ENCODE measurements at regions not wholly inside any gene's neighbourhood (a gene's known extent, or its start where the extent isn't known, plus 50 kb on each side); places are given as distances from the start of the nearest gene placed in this dataset.
"Not testable (repeated sequence)": the region's sequence is repeated elsewhere in the genome, so short reads cannot be mapped to it uniquely, and the experiment has no call there.

GRCh38 chr7:90033850-90034249 is 120.4 kb upstream of the STEAP1 start:
- no peaks in the 10 kb centered on the region for H3K27me3 ChIP-seq (replicated peaks)
- no peak overlapping the region for H3K27ac ChIP-seq
- DNase-seq: no peak
- in situ Hi-C loops (cut with HindIII; ENCODE audit: low pct_ligation_motif_present, low sequenced_read_pairs): no loop called here
- no peaks in the 10 kb centered on the region for H3K36me3 ChIP-seq (replicated peaks)
- TF ChIP-seq, protein P1, sequence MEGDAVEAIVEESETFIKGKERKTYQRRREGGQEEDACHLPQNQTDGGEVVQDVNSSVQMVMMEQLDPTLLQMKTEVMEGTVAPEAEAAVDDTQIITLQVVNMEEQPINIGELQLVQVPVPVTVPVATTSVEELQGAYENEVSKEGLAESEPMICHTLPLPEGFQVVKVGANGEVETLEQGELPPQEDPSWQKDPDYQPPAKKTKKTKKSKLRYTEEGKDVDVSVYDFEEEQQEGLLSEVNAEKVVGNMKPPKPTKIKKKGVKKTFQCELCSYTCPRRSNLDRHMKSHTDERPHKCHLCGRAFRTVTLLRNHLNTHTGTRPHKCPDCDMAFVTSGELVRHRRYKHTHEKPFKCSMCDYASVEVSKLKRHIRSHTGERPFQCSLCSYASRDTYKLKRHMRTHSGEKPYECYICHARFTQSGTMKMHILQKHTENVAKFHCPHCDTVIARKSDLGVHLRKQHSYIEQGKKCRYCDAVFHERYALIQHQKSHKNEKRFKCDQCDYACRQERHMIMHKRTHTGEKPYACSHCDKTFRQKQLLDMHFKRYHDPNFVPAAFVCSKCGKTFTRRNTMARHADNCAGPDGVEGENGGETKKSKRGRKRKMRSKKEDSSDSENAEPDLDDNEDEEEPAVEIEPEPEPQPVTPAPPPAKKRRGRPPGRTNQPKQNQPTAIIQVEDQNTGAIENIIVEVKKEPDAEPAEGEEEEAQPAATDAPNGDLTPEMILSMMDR (IDR thresholded peaks at IDR 0.05; ENCODE audit: low read depth, low read length, missing control alignments): no peak
- H3K4me3 ChIP-seq (ENCODE audit: low read depth, low read length): no peak overlapping the region

DNA sequence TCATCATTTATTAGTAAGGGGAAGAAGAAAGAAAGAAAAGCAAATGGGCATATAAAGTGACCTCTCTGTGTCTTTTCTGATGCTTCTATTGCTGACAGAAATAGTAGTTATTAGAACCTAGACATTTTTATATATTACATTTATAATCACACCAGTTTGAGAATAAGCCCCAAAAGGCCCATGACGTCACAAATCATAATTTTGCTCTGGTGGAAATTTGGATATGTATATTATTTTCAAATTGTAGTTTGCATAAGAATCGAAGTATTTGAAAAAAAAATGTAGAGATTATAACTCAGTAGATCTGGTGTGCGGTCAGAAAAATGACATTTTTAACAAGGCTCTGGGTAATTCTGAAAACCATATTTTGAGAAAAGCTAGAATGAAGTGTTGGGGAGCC is 101.2 kb upstream of the STEAP1 start:
- in situ Hi-C loops (cut with HindIII; ENCODE audit: low pct_ligation_motif_present, low sequenced_read_pairs): no loop called here
- DNase-seq: no peak
- Histone ChIP-seq H3K4me3 (ENCODE audit: low read depth, low read length) (no peak overlapping the region), H3K27me3 (replicated peaks) (no peaks in the 10 kb centered on the region), H3K27ac (no peak overlapping the region), H3K36me3 (replicated peaks) (no peaks in the 10 kb centered on the region)
- TF ChIP-seq, protein P1 (IDR thresholded peaks at IDR 0.05; ENCODE audit: low read depth, low read length, missing control alignments): no peak

GRCh38 chr7:90061077-90061476 is 93.2 kb upstream of the STEAP1 start:
- DNase-seq: no peak
- Histone ChIP-seq H3K36me3 (replicated peaks) (no peaks in the 10 kb centered on the region), H3K27me3 (replicated peaks) (no peaks in the 10 kb centered on the region), H3K4me3 (ENCODE audit: low read depth, low read length) (no peak overlapping the region), H3K27ac (no peak overlapping the region)
- TF ChIP-seq, protein P1 (IDR thresholded peaks at IDR 0.05; ENCODE audit: low read depth, low read length, missing control alignments): no peak
- in situ Hi-C loops (cut with HindIII; ENCODE audit: low pct_ligation_motif_present, low sequenced_read_pairs): no loop called here

DNA sequence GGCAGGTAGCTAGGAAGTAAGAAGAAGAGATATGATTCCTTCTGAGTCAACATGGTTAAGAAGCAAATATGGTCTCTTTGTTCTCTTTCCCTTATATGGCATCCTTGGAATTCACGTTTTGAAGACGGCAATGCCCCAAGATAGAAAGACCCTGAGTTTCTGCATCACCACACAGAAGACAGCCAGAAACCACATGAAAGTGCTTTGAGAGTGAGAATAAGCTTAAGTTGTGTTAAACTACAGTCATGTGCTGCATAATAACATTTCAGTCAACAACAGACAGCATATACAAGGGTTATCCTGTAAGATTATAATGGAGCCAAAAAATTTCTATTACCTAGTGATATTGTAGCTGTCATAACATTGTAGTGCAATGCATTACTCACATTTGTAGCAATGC is 89.9 kb upstream of the STEAP1 start:
- TF ChIP-seq, protein P1 (IDR thresholded peaks at IDR 0.05; ENCODE audit: low read depth, low read length, missing control alignments): no peak
- DNase-seq: no peak
- H3K27ac ChIP-seq: no peak overlapping the region
- in situ Hi-C loops (cut with HindIII; ENCODE audit: low pct_ligation_motif_present, low sequenced_read_pairs): no loop called here
- H3K4me3 ChIP-seq (ENCODE audit: low read depth, low read length): no peak overlapping the region
- no peaks in the 10 kb centered on the region for H3K27me3 ChIP-seq (replicated peaks)
- no peaks in the 10 kb centered on the region for H3K36me3 ChIP-seq (replicated peaks)

- TF ChIP-seq, protein P1 (IDR thresholded peaks at IDR 0.05; ENCODE audit: low read depth, low read length, missing control alignments): no peak
- Histone ChIP-seq H3K27me3 (replicated peaks) (no peaks in the 10 kb centered on the region), H3K27ac (no peak overlapping the region), H3K4me3 (ENCODE audit: low read depth, low read length) (no peak overlapping the region), H3K36me3 (replicated peaks) (no peaks in the 10 kb centered on the region)
- in situ Hi-C loops (cut with HindIII; ENCODE audit: low pct_ligation_motif_present, low sequenced_read_pairs): no loop called here
- no peak for DNase-seq
Observed at GRCh38 chr7:90067171-90067570, 87.1 kb upstream of the STEAP1 start.

- DNase-seq; H3K4me3 ChIP-seq (ENCODE audit: low read depth, low read length); in situ Hi-C loops (cut with HindIII; ENCODE audit: low pct_ligation_motif_present, low sequenced_read_pairs); H3K27me3 ChIP-seq (replicated peaks); H3K36me3 ChIP-seq (replicated peaks); H3K27ac ChIP-seq: not testable (repeated sequence)
Observed at GRCh38 chr7:90070238-90070637, 84.0 kb upstream of the STEAP1 start.
